ENCODE measurements at regions not wholly inside any gene's neighbourhood (a gene's known extent, or its start where the extent isn't known, plus 50 kb on each side); places are given as distances from the start of the nearest gene placed in this dataset.

DNA sequence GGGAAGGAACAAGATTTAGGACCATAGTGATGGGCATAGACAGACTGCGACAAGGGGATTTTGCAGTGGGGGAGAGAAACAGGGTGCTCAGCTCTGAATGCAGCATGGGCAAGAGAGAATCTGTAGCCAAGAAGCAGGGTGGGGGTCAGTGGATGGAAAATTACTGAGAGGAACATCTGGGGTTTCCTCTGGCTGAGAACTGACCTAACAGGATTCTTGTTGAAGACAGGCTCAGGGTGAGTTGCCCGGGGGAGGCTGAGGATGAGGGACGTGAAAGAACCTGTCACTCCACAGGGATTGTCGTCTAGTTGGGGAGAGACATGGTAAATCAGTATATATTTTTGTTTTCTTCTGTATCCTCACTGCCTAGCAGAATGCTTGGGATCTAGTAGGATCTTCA is 118.7 kb upstream of the PEG3 start:
- Mint-ChIP-seq H3K27me3 (no peaks in the 10 kb centered on the region), H3K4me1 (no peaks in the 10 kb centered on the region), H3K4me3 (no peak overlapping the region), H3K27ac (no peak overlapping the region), H3K36me3 (no peaks in the 10 kb centered on the region), H3K9me3 (peaks cover 31% of the 10 kb centered on the region)
- no peak for DNase-seq
- POLR2A ChIA-PET, result no interaction called here
- ATAC-seq (ENCODE audit: low read depth), result no peak

DNA sequence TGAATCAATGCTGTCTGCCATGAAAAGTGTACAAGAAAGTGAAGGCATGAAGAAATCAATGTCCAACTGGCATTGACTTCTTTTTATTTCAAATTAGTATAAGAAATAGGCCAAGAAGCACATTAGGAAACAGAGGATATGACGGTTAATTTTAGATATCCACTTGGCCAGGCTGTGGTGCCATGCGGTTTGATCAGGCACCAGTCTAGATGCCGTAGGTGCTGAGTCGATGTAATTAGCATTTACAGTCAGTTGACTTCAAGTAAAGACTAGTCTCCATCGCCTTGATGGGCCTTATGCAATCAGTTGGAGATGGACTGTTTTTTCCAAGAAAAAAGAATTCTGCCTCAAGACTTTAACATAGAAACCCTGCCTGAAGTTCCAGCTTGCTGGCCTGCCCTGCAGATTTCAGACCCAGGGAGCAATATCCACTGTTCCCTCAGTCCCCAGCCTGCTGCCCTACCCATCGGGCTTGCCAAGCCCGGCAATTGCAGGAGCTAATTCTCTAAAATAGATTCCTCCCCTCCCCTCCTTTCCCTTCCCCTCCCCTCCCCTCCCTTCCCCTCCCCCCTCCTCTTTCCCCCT is 120.5 kb upstream of the PEG3 start:
- Mint-ChIP-seq H3K4me1 (no peaks in the 10 kb centered on the region), H3K9me3 (peaks cover 34% of the 10 kb centered on the region), H3K36me3 (no peaks in the 10 kb centered on the region), H3K4me3 (no peak overlapping the region), H3K27me3 (no peaks in the 10 kb centered on the region), H3K27ac (no peak overlapping the region)
- POLR2A ChIA-PET, result no interaction called here
- DNase-seq, result no peak
- ATAC-seq (ENCODE audit: low read depth), result no peak

DNA sequence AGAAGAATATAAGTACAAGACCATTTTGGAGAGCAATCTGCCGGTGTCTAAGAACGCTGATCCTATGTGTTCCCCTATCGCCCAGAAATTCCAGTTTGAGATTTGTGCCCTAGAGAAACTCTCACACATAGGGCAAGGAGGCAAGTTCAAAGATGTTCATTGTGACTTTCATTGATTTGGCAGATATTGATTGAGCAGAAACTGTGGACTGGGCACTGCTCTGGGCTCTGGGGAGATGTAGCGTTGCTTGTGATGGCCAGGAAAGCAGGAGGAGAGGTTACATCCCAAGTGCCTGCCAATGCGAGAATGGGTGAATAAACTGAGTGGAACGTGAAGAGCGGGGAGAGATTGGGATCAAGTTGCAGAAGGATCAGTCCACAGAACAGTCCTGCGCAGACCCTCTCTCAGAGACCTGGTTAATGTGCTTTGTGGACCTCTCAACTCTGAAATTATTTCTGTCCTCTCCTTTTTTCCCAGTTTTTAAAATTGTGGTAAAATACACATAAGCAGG is 123.9 kb upstream of the PEG3 start:
- Mint-ChIP-seq H3K4me1 (no peaks in the 10 kb centered on the region), H3K36me3 (no peaks in the 10 kb centered on the region), H3K4me3 (no peak overlapping the region), H3K27me3 (no peaks in the 10 kb centered on the region), H3K27ac (no peak overlapping the region), H3K9me3 (peaks cover 25% of the 10 kb centered on the region)
- ATAC-seq (ENCODE audit: low read depth) (no peak), DNase-seq (no peak)
- POLR2A ChIA-PET, result no interaction called here

DNA sequence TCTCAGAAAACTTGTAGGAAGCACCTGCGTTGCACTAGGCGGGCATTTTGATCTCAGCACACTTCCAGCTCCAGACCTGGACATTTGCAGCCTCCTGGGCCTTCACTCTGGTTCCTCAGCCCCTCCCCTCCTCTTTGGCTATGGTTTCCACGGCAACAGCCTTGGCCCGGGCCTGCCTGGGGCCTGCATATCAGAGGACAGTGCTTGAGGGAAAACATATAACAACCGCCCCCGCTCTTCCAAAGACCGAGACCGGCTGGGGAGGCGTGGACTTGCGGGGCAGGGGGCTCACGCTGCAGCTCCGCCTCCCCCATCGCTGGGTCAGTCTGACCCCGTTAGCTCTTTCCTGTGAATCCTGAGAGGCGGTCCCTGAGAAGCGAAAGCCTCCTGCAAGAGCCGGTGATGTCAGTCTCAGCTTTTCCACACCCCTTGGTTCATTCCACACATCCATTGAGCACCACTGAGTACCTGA is 125.7 kb upstream of the PEG3 start:
- POLR2A ChIA-PET, result no interaction called here
- Mint-ChIP-seq H3K9me3 (peaks cover 22% of the 10 kb centered on the region), H3K27me3 (no peaks in the 10 kb centered on the region), H3K4me1 (no peaks in the 10 kb centered on the region), H3K4me3 (no peak overlapping the region), H3K36me3 (no peaks in the 10 kb centered on the region), H3K27ac (no peak overlapping the region)
- no peak for DNase-seq
- no peak for ATAC-seq (ENCODE audit: low read depth)

DNA sequence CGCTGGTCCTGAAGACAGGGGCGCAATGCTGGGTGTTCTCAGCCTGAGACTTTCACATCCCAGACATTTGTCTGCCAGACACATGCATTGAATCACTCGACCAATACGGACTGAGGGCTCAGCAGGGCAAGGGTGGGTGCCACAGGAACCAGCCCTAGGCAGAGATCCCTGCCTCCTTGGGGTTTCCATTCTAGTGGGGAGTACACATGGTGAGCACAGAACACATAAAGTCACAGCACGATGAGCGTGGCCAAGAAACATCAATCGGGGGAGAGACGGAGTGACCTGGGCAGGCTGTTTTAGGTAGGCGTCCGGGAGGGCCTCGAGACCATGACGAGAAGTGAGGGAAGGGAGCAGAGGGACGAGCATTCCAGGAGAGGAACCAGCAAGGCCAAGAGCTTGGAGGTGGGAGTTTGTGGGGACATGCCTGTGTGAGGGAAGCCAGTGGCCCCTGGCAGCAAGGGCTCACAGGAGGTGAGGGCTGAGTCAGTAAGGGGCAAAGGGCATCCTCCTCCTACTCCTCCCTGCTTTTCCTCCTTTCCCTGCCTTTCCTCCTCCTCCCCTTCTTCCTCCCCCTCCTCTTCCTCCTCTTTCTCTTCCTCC is 126.3 kb upstream of the PEG3 start:
- Mint-ChIP-seq H3K27ac (no peak overlapping the region), H3K27me3 (no peaks in the 10 kb centered on the region), H3K9me3 (peaks cover 22% of the 10 kb centered on the region), H3K4me3 (no peak overlapping the region), H3K36me3 (no peaks in the 10 kb centered on the region), H3K4me1 (no peaks in the 10 kb centered on the region)
- ATAC-seq (ENCODE audit: low read depth) (no peak), DNase-seq (no peak)
- POLR2A ChIA-PET, result no interaction called here

DNA sequence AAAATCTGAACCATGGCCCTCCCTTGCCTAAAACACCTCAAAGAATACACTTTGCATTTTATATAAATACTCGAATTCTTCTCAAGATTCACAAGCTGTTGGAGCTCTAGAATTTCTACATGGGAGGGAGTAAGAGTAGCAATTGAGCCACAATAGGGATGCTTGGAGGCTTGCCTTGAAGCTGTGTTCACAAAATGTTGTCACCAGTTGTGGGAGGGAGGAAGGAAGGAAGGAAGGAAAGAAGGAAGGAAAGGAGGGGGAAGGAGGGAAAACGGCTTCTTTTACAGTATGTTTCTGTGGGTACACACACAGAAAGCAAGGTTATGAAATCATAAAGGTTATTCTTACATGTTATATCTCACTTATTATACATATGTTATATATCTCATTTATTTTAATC is 128.6 kb upstream of the PEG3 start:
- Mint-ChIP-seq H3K9me3 (peaks cover 18% of the 10 kb centered on the region), H3K4me3 (no peak overlapping the region), H3K4me1 (no peaks in the 10 kb centered on the region), H3K36me3 (no peaks in the 10 kb centered on the region), H3K27me3 (no peaks in the 10 kb centered on the region), H3K27ac (no peak overlapping the region)
- POLR2A ChIA-PET, result no interaction called here
- DNase-seq, result no peak
- ATAC-seq (ENCODE audit: low read depth), result no peak

DNA sequence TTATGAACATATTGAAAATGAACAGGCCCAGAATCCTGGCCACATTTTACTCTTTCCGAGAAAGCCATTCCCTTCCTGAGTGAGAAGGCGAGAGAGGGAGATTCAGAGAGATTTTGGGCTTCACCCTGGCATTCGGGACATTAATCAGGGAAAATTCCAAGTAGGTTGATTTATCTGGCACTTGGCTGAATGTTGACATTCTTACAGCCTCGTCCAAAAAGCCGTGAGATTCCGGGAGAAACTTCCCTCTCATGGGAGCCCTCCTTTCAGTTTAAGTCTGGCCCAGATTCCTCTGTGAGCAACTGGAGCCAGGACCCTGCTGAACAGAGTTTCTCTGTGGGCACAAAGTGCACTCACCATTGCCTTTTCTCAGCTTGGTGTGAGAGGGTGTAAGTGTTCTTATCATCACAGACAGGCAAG is 129.2 kb upstream of the PEG3 start:
- Mint-ChIP-seq H3K9me3 (peaks cover 19% of the 10 kb centered on the region), H3K27ac (no peak overlapping the region), H3K36me3 (no peaks in the 10 kb centered on the region), H3K27me3 (no peaks in the 10 kb centered on the region), H3K4me1 (no peaks in the 10 kb centered on the region), H3K4me3 (no peak overlapping the region)
- POLR2A ChIA-PET, result no interaction called here
- no peak for ATAC-seq (ENCODE audit: low read depth)
- no peak for DNase-seq

DNA sequence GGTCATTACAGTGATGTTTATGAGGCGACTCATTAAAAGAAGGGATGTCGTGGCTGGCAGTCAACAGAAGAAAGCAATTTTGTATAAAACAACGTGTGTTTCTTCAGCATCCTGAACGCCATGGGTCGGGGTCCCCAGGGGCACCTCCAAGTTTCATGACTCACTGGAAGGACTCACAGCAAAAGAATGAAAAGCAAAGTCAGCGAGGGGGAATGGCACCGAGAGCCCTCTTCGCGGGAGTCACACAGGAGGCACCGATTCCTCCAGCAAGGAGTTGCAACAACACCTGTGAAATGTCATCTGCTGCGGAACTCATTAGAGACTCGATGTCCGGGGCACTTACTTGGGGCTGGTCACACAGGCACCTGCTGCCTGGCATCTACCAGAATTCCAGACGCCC is 130.7 kb upstream of the PEG3 start:
- Mint-ChIP-seq H3K27ac (no peak overlapping the region), H3K4me3 (no peak overlapping the region), H3K9me3 (peaks cover 14% of the 10 kb centered on the region), H3K27me3 (no peaks in the 10 kb centered on the region), H3K36me3 (no peaks in the 10 kb centered on the region), H3K4me1 (no peaks in the 10 kb centered on the region)
- POLR2A ChIA-PET, result no interaction called here
- no peak for ATAC-seq (ENCODE audit: low read depth)
- DNase-seq, result no peak

DNA sequence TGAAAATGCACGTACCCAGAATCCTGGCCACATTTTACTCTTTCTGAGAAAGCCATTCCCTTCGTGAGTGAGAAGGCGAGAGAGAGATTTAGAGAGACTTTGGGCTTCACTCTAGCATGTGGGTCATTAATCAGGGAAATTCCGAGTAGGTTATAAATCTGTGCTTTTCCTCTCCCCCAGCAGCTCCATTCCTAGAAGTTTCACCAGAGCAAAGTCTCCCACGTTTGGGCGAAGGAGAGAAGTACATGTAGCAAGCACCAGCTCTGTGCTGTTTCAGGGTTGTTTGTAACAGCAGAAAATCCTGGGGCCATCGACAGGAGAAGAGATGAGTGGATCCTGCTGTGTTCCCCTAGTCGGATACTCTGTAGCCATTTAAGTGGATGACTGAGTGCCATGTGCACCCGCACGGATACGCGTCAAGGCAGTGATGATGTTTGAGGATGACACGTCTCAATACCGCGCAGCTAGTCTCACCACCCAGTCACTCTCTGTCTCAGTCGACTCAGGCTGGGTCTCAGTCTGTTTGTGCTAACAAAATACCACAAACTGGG is 131.8 kb upstream of the PEG3 start:
- peaks cover 17% of the 10 kb centered on the region for H3K9me3 Mint-ChIP-seq
- POLR2A ChIA-PET, result no interaction called here
- no peak overlapping the region for H3K27ac Mint-ChIP-seq
- H3K36me3 Mint-ChIP-seq, result no peaks in the 10 kb centered on the region
- ATAC-seq (ENCODE audit: low read depth), result no peak
- H3K4me3 Mint-ChIP-seq, result no peak overlapping the region
- DNase-seq, result no peak
- no peaks in the 10 kb centered on the region for H3K27me3 Mint-ChIP-seq
- H3K4me1 Mint-ChIP-seq, result no peaks in the 10 kb centered on the region

DNA sequence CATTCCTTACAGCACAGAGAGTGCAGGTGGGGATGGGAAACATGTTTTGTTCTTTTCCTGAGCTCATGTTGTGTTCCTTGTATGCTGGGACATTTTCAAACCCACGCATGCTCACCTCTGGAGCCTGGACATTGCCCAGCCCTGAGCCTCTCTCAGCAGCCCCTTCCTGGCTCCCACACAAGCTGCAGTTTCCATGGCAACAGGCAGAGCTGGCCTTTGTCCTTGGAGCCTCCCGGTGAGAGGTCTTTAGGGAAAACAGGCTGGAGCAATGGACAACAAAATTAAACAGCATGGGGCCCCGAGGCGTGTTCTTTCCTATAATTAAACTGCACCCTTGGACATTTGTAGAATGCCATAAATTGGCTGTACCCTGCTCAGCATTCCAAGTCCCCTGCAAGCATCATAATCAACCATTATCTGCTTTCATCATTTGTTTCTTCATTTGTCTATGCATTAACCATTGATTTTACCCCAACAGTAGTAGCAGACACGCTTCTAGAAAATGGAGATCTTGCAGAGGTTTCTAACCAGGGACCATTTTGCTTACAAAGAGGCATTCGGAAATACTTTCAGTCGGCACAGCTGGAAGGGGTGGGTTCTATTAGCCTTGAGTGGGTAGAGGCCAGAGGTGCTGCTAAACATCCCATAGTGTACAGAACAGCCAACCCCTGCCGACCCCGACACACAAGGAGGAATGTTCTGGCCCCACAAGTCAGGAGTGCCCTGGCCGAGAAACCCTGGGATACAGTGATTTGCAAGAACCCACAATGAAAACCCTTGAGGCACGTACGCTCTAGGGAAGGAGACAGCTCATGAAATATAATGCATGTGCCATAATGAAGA is 133.4 kb upstream of the PEG3 start:
- Mint-ChIP-seq H3K4me3 (no peak overlapping the region), H3K9me3 (peaks cover 21% of the 10 kb centered on the region), H3K4me1 (no peaks in the 10 kb centered on the region), H3K27ac (no peak overlapping the region), H3K36me3 (no peaks in the 10 kb centered on the region), H3K27me3 (no peaks in the 10 kb centered on the region)
- no peak for ATAC-seq (ENCODE audit: low read depth)
- DNase-seq, result no peak
- POLR2A ChIA-PET, result no interaction called here

DNA sequence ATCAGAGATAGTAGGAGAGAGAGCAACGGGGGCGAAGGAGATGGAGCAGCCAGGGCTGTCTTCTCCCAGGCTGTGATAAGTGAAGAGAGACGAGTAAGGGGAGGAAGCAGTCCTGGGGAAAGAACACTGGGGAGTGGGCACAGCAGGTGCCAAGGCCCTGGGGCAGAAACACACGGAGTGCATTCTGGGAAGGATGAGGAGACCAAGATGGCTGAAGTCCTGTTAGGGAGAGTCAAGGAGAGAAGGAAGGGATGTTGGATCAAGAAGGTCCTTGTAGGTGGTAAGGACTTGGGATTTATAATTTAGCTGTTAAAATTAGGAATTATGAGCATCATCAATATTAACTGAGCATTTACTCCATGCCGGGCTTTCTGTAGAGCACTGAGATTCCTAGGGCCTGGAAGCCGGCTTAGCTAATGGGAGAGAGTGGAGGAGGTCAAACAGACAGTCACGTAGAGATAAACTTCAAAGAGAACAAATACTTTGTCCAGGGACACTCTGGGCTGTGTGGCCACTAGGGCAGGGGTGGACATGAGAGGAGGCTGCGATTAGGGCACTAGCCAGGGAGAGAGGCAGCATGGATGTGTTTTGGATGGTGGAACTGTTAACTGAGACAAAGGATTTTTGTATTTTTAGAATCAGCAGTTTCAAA is 134.2 kb upstream of the PEG3 start:
- no peak for ATAC-seq (ENCODE audit: low read depth)
- Mint-ChIP-seq H3K36me3 (no peaks in the 10 kb centered on the region), H3K4me1 (no peaks in the 10 kb centered on the region), H3K4me3 (no peak overlapping the region), H3K9me3 (peaks cover 21% of the 10 kb centered on the region), H3K27me3 (no peaks in the 10 kb centered on the region), H3K27ac (no peak overlapping the region)
- no peak for DNase-seq
- POLR2A ChIA-PET, result interaction anchor here (0.5 kb wide), 1 partner anchor 108 kb away, joined by 3 read pairs; no protein-coding TSS in a partner anchor

DNA sequence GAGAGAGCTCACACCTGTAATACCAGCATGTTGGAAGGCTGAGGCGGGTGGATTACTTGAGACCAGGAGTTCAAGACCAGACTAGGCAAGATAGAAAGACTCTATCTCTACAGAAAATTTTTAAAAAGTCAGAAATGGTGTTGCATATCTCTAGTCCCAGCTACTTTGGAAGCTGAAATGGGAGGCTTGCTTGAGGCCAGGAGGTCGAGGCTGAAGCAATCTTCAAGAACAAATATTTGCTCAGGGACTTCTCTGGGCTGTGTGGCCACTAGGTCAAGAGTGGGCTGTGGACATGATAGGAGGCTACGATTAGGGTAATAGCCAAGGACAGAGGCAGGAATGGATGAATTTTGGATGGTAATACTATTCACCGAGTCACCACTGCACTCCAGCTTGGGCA is 135.8 kb upstream of the PEG3 start:
- no peak overlapping the region for H3K4me3 Mint-ChIP-seq
- H3K27ac Mint-ChIP-seq, result no peak overlapping the region
- DNase-seq (no peak), ATAC-seq (ENCODE audit: low read depth) (no peak)
- POLR2A ChIA-PET, result no interaction called here
- no peaks in the 10 kb centered on the region for H3K4me1 Mint-ChIP-seq
- H3K9me3 Mint-ChIP-seq, result peaks cover 26% of the 10 kb centered on the region
- H3K36me3 Mint-ChIP-seq, result no peaks in the 10 kb centered on the region
- no peaks in the 10 kb centered on the region for H3K27me3 Mint-ChIP-seq
